ENCODE measurements at regions not wholly inside any gene's neighbourhood (a gene's known extent, or its start where the extent isn't known, plus 50 kb on each side); places are given as distances from the start of the nearest gene placed in this dataset.

GRCh38 chr4:30437316-30437715, 282.9 kb upstream of the PCDH7 start:
- no peaks in the 10 kb centered on the region for H3K9me3 ChIP-seq
- ATAC-seq (ENCODE audit: insufficient number of reproducible peaks, low FRiP score, low read depth) (no peak), DNase-seq (ENCODE audit: low spot score) (no peak)
- H3K27me3 ChIP-seq (replicated peaks; ENCODE audit: insufficient read depth), result no peaks in the 10 kb centered on the region
- no peak overlapping the region for H3K27ac ChIP-seq
- TF ChIP-seq CTCF (IDR thresholded peaks at IDR 0.05), result no peak
- H3K4me1 ChIP-seq (ENCODE audit: control insufficient read depth in 1 of 2, low read depth in 2 of 2), result no peaks in the 10 kb centered on the region
- H3K36me3 ChIP-seq, result no peaks in the 10 kb centered on the region
- no peak overlapping the region for H3K4me3 ChIP-seq

GRCh38 chr4:30443289-30443688, 276.9 kb upstream of the PCDH7 start:
- H3K27ac ChIP-seq, result no peak overlapping the region
- H3K9me3 ChIP-seq, result no peaks in the 10 kb centered on the region
- H3K4me1 ChIP-seq (ENCODE audit: control insufficient read depth in 1 of 2, low read depth in 2 of 2), result no peaks in the 10 kb centered on the region
- H3K4me3 ChIP-seq, result no peak overlapping the region
- no peaks in the 10 kb centered on the region for H3K27me3 ChIP-seq (replicated peaks; ENCODE audit: insufficient read depth)
- DNase-seq (ENCODE audit: low spot score) (no peak), ATAC-seq (ENCODE audit: insufficient number of reproducible peaks, low FRiP score, low read depth) (no peak)
- TF ChIP-seq CTCF (IDR thresholded peaks at IDR 0.05), result no peak
- no peaks in the 10 kb centered on the region for H3K36me3 ChIP-seq

GRCh38 chr4:30450474-30450873, 269.7 kb upstream of the PCDH7 start:
- Histone ChIP-seq H3K27ac (no peak overlapping the region), H3K4me3 (no peak overlapping the region), H3K36me3 (no peaks in the 10 kb centered on the region), H3K27me3 (replicated peaks; ENCODE audit: insufficient read depth) (no peaks in the 10 kb centered on the region), H3K9me3 (no peaks in the 10 kb centered on the region), H3K4me1 (ENCODE audit: control insufficient read depth in 1 of 2, low read depth in 2 of 2) (no peaks in the 10 kb centered on the region)
- DNase-seq (ENCODE audit: low spot score), result no peak
- ATAC-seq (ENCODE audit: insufficient number of reproducible peaks, low FRiP score, low read depth), result no peak
- no peak for TF ChIP-seq CTCF (IDR thresholded peaks at IDR 0.05)

GRCh38 chr4:30454504-30454903, 265.7 kb upstream of the PCDH7 start:
- no peaks in the 10 kb centered on the region for H3K36me3 ChIP-seq
- H3K27ac ChIP-seq, result no peak overlapping the region
- no peak for DNase-seq (ENCODE audit: low spot score)
- TF ChIP-seq CTCF (IDR thresholded peaks at IDR 0.05), result no peak
- H3K4me3 ChIP-seq, result no peak overlapping the region
- no peaks in the 10 kb centered on the region for H3K4me1 ChIP-seq (ENCODE audit: control insufficient read depth in 1 of 2, low read depth in 2 of 2)
- no peaks in the 10 kb centered on the region for H3K27me3 ChIP-seq (replicated peaks; ENCODE audit: insufficient read depth)
- ATAC-seq (ENCODE audit: insufficient number of reproducible peaks, low FRiP score, low read depth), result no peak
- H3K9me3 ChIP-seq, result no peaks in the 10 kb centered on the region

- H3K4me3 ChIP-seq, result no peak overlapping the region
- no peaks in the 10 kb centered on the region for H3K27me3 ChIP-seq (replicated peaks; ENCODE audit: insufficient read depth)
- no peaks in the 10 kb centered on the region for H3K9me3 ChIP-seq
- H3K27ac ChIP-seq, result no peak overlapping the region
- DNase-seq (ENCODE audit: low spot score) (no peak), ATAC-seq (ENCODE audit: insufficient number of reproducible peaks, low FRiP score, low read depth) (no peak)
- no peaks in the 10 kb centered on the region for H3K4me1 ChIP-seq (ENCODE audit: control insufficient read depth in 1 of 2, low read depth in 2 of 2)
- H3K36me3 ChIP-seq, result no peaks in the 10 kb centered on the region
- TF ChIP-seq CTCF (IDR thresholded peaks at IDR 0.05), result no peak
Observed at GRCh38 chr4:30456716-30457115, 263.5 kb upstream of the PCDH7 start.

Measured in thoracic aorta (tissue), 2 donors.